H1 (cell line): ENCODE measurements at regions not wholly inside any gene's neighbourhood (a gene's known extent, or its start where the extent isn't known, plus 50 kb on each side); places are given as distances from the start of the nearest gene placed in this dataset.

Source experiments
- CTCF ChIA-PET: fragments of 300-600 bp; sonication (Branson Sonifier 250); formaldehyde crosslinking; loops from one replicate; lab custom pipeline; 2021; ENCODE audit not compliant: partially characterized antibody; lab: Charles Lee
- POLR2A ChIA-PET: fragments of 300-600 bp; sonication (Branson Sonifier 250); formaldehyde crosslinking; loops from one replicate; lab custom pipeline; 2021; ENCODE audit warnings: inconsistent platforms; ENCODE audit not compliant: partially characterized antibody; lab: Charles Lee
- DNase-seq, 2 experiments: peaks; one replicate each; pipeline versions ENCODE4 v3.0.0 to v3.0.0-alpha.2; 2010 to 2022; ENCODE audit warnings: low spot score in 2 of 2, low read depth in 1 of 2, mixed read lengths in 1 of 2
- FAIRE-seq: peaks from 2 replicates; lab custom pipeline; 2011; peaks lifted over from hg19 to GRCh38; lab: Jason Lieb, UNC
- H2AFZ ChIP-seq: 2 replicates; pipeline ENCODE4 v1.8.1; 2012; ENCODE audit warnings: low read length, inconsistent platforms
- H2AK5ac ChIP-seq: 2 replicates; pipeline ENCODE4 v1.6.1; 2013; ENCODE audit warnings: low read depth, low read length
- H2BK120ac ChIP-seq: replicated peaks from 2 replicates; pipeline ENCODE3; 2013; ENCODE audit warnings: low read depth, low read length, inconsistent platforms
- H2BK12ac ChIP-seq: 2 replicates; pipeline ENCODE4 v1.6.1; 2013; ENCODE audit warnings: low read depth, low read length
- H2BK15ac ChIP-seq: 2 replicates; pipeline ENCODE4 v1.6.1; 2013; ENCODE audit warnings: low read length
- H2BK20ac ChIP-seq: 2 replicates; pipeline ENCODE4 v1.6.1; 2013; ENCODE audit warnings: low read length
- H2BK5ac ChIP-seq: 2 replicates; pipeline ENCODE4 v1.6.1; 2013; ENCODE audit warnings: low read depth, low read length
- H3K14ac ChIP-seq: 2 replicates; pipeline ENCODE4 v1.6.1; 2013; ENCODE audit warnings: inconsistent platforms; ENCODE audit not compliant: insufficient read length
- H3K18ac ChIP-seq: 2 replicates; pipeline ENCODE4 v1.6.1; 2013; ENCODE audit warnings: low read length; ENCODE audit errors: extremely low read depth
- H3K23ac ChIP-seq: 2 replicates; pipeline ENCODE4 v1.6.1; 2013; ENCODE audit warnings: inconsistent platforms; ENCODE audit not compliant: insufficient read length
- H3K23me2 ChIP-seq: 2 replicates; pipeline ENCODE4 v1.6.1; 2013; ENCODE audit warnings: low read depth, low read length
- H3K27ac ChIP-seq: 2 replicates; pipeline ENCODE4 v1.6.1; 2011; ENCODE audit warnings: low read depth, low read length, inconsistent platforms
- H3K27me3 ChIP-seq, 4 experiments: replicated peaks in 1 of 4; 1 replicate in 1 of 4; 2 replicates in 3 of 4; pipeline versions ENCODE4 v1.6.1 to v1.8.1; 2011 to 2013; ENCODE audit warnings: low read length in 3 of 4, mild to moderate bottlenecking in 3 of 4, inconsistent platforms in 2 of 4, mixed read lengths in 2 of 4, moderate library complexity in 1 of 4; ENCODE audit not compliant: control insufficient read depth in 3 of 4, insufficient read depth in 3 of 4; ENCODE audit errors: extremely low read depth in 1 of 4
- H3K36me3 ChIP-seq, 4 experiments: 2 replicates each; pipeline versions ENCODE4 v1.6.1 to v1.8.1; 2011 to 2013; ENCODE audit warnings: mild to moderate bottlenecking in 4 of 4, low read length in 3 of 4, moderate library complexity in 2 of 4, control low read depth in 1 of 4, inconsistent platforms in 1 of 4; ENCODE audit not compliant: insufficient read depth in 4 of 4, control insufficient read depth in 2 of 4
- H3K4ac ChIP-seq: replicated peaks from 2 replicates; pipeline ENCODE3; 2013; ENCODE audit warnings: low read length, low read depth, mixed read lengths, inconsistent platforms; ENCODE audit not compliant: insufficient read length
- H3K4me1 ChIP-seq, 4 experiments: replicated peaks in 1 of 4; 1 replicate in 1 of 4; 2 replicates in 3 of 4; pipeline versions ENCODE4 v1.6.1 to v1.8.1; 2011 to 2013; ENCODE audit warnings: low read length in 3 of 4, inconsistent platforms in 2 of 4, mixed read lengths in 1 of 4; ENCODE audit not compliant: insufficient read depth in 4 of 4, control insufficient read depth in 3 of 4
- H3K4me2 ChIP-seq, 2 experiments: 2 replicates each; pipeline versions ENCODE4 v1.6.1 to v1.8.1; 2011 to 2013; ENCODE audit warnings: low read depth in 2 of 2, low read length in 2 of 2, control low read depth in 1 of 2, inconsistent platforms in 1 of 2, mild to moderate bottlenecking in 1 of 2; ENCODE audit not compliant: insufficient read depth in 1 of 2
- H3K4me3 ChIP-seq, 4 experiments: fragments of 200-600, 300-600 bp in 1 of 4; sonication (generic), shearing (Covaris generic), sonication (Bioruptor Twin) in 1 of 4; 2 replicates each; pipeline versions ENCODE4 v1.5.1 to v1.8.1; 2011 to 2016; ENCODE audit warnings: low read length in 4 of 4, low read depth in 3 of 4, control low read depth in 2 of 4, inconsistent platforms in 2 of 4, mild to moderate bottlenecking in 2 of 4, mixed read lengths in 1 of 4, moderate library complexity in 1 of 4; ENCODE audit not compliant: insufficient read depth in 2 of 4; ENCODE audit errors: extremely low read depth in 1 of 4
- H3K56ac ChIP-seq: replicated peaks from 2 replicates; pipeline ENCODE3; 2013; ENCODE audit warnings: low read depth, mild to moderate bottlenecking, mixed read lengths, low read length, inconsistent platforms; ENCODE audit not compliant: insufficient read length
- H3K79me1 ChIP-seq: 2 replicates; pipeline ENCODE4 v1.6.1; 2013; ENCODE audit warnings: low read depth, low read length, control low read depth
- H3K79me2 ChIP-seq, 2 experiments: 2 replicates each; pipeline versions ENCODE4 v1.6.1 to v1.8.1; 2012 to 2013; ENCODE audit warnings: low read length in 2 of 2, mild to moderate bottlenecking in 2 of 2, inconsistent platforms in 1 of 2; ENCODE audit not compliant: insufficient read depth in 2 of 2, control insufficient read depth in 1 of 2
- H3K9ac ChIP-seq, 4 experiments: replicated peaks in 1 of 4; 1 replicate in 1 of 4; 2 replicates in 3 of 4; pipeline versions ENCODE4 v1.6.1 to v1.8.1; 2011 to 2013; ENCODE audit warnings: low read depth in 3 of 4, low read length in 3 of 4, control low read depth in 2 of 4, mild to moderate bottlenecking in 2 of 4, moderate library complexity in 2 of 4, inconsistent platforms in 1 of 4; ENCODE audit errors: extremely low read depth in 1 of 4
- H3K9me3 ChIP-seq, 2 experiments: 2 replicates each; pipeline versions ENCODE4 v1.6.1 to v1.8.1; 2012 to 2013; ENCODE audit warnings: mild to moderate bottlenecking in 2 of 2, moderate library complexity in 2 of 2, control low read depth in 1 of 2, inconsistent platforms in 1 of 2, low read depth in 1 of 2, low read length in 1 of 2, mixed read lengths in 1 of 2; ENCODE audit not compliant: insufficient read depth in 2 of 2
- H4K20me1 ChIP-seq, 2 experiments: replicated peaks in 1 of 2; 2 replicates each; pipeline versions ENCODE3 to v1.8.1; 2011 to 2013; ENCODE audit warnings: inconsistent platforms in 2 of 2, low read length in 2 of 2, mild to moderate bottlenecking in 1 of 2; ENCODE audit not compliant: insufficient read depth in 2 of 2, control insufficient read depth in 1 of 2
- H4K5ac ChIP-seq: 2 replicates; pipeline ENCODE4 v1.6.1; 2013; ENCODE audit warnings: low read length, low read depth, mixed read lengths, inconsistent platforms; ENCODE audit not compliant: insufficient read length
- H4K8ac ChIP-seq: 2 replicates; pipeline ENCODE4 v1.8.0; 2013; ENCODE audit warnings: mild to moderate bottlenecking, moderate library complexity, low read length, inconsistent platforms; ENCODE audit not compliant: insufficient read depth; ENCODE audit errors: extremely low read depth
- H4K91ac ChIP-seq: replicated peaks from 2 replicates; pipeline ENCODE3; 2013; ENCODE audit warnings: low read length, mixed read lengths, inconsistent platforms; ENCODE audit not compliant: insufficient read length
- ASH2L ChIP-seq: fragments of 200-600, 300-600 bp; sonication (generic); IDR thresholded peaks from one replicate; pipeline ENCODE4 v1.7.1; 2017; ENCODE audit warnings: low read length
- CREB1 ChIP-seq: IDR thresholded peaks from 2 replicates; pipeline ENCODE4 v1.6.1; 2012; ENCODE audit warnings: inconsistent platforms
- FOSL1 ChIP-seq: IDR thresholded peaks from 2 replicates; pipeline ENCODE4 v1.6.1; 2011; ENCODE audit warnings: mild to moderate bottlenecking, low read depth, low read length, moderate library complexity; ENCODE audit not compliant: insufficient read depth
- HDAC6 ChIP-seq: IDR thresholded peaks from one replicate; pipeline ENCODE4 v1.7.1; 2012; ENCODE audit warnings: low read depth, mild to moderate bottlenecking, inconsistent platforms, low read length, moderate library complexity
- MAFK ChIP-seq: IDR thresholded peaks from 2 replicates; pipeline ENCODE4 v1.6.1; 2012; ENCODE audit warnings: low read depth, mild to moderate bottlenecking, improper control_type of control experiment, low read length
- POLR2AphosphoS5 ChIP-seq: IDR thresholded peaks from 2 replicates; pipeline ENCODE4 v1.6.1; 2011; ENCODE audit warnings: low read depth, low read length
- RBBP5 ChIP-seq: IDR thresholded peaks from 2 replicates; pipeline ENCODE4 v1.7.1; 2012; ENCODE audit warnings: low read depth, mild to moderate bottlenecking, inconsistent platforms, low read length, moderate library complexity, borderline replicate concordance
- RFX5 ChIP-seq: IDR thresholded peaks from 2 replicates; pipeline ENCODE4 v1.6.1; 2011; ENCODE audit warnings: low read depth, low read length, improper control_type of control experiment, borderline replicate concordance
- SIN3A ChIP-seq, 2 experiments: IDR thresholded peaks in 1 of 2; conservative IDR thresholded peaks in 1 of 2; 2 replicates each; pipeline ENCODE4 v1.6.1; 2011 to 2012; ENCODE audit warnings: low read length in 2 of 2, improper control_type of control experiment in 1 of 2, low read depth in 1 of 2, mild to moderate bottlenecking in 1 of 2
- TAF7 ChIP-seq: optimal IDR thresholded peaks from 2 replicates; pipeline ENCODE3; 2011; ENCODE audit warnings: low read depth, mild to moderate bottlenecking, inconsistent platforms, low read length, moderate library complexity, borderline replicate concordance
- WGBS, 2 experiments: shearing (Covaris generic) in 1 of 2; methylation state at CpG; one replicate each; pipeline versions ENCODE4 v1.1.6 to v1.1.7; 2013 to 2015; ENCODE audit warnings: low lambda C conversion rate in 2 of 2, mixed read lengths in 2 of 2, inconsistent platforms in 1 of 2, low coverage in 1 of 2, missing lambda C conversion rate in 1 of 2; ENCODE audit not compliant: insufficient replicate concordance in 2 of 2, insufficient coverage in 1 of 2, insufficient read length in 1 of 2; ENCODE audit errors: extremely low coverage in 1 of 2, missing lambda C conversion rate in 1 of 2; 5-methylcytosine and 5-hydroxymethylcytosine counted together

- WGBS, 2 experiments = 90% methylated on average over 2 of the region's 2 CpGs; no CpG with 5 or more reads in 1 of the 2 experiments
- H2BK15ac ChIP-seq = no peak overlapping the region
- no peak overlapping the region for H3K4me3 ChIP-seq
- peaks cover 0 to 11% of the 10 kb centered on the region in 2 experiments; a peak in 3 of 4 replicates for H3K9me3 ChIP-seq
- no peak for FAIRE-seq
- CTCF ChIA-PET = no interaction called here
- H3K79me2 ChIP-seq = no peaks in the 10 kb centered on the region
- no peak overlapping the region for H2BK120ac ChIP-seq
- H3K9ac ChIP-seq = no peak overlapping the region
- no peak overlapping the region for H2AK5ac ChIP-seq
- H3K56ac ChIP-seq = no peak overlapping the region
- H3K4ac ChIP-seq = no peak overlapping the region
- no peaks in the 10 kb centered on the region for H3K36me3 ChIP-seq
- POLR2A ChIA-PET = interaction anchor here (1.3 kb wide), 1 partner anchor 11 kb away, joined by 4 read pairs; no protein-coding TSS in a partner anchor
- no peak overlapping the region for H2BK20ac ChIP-seq
- no peak overlapping the region for H4K5ac ChIP-seq
- no peaks in the 10 kb centered on the region for H3K79me1 ChIP-seq
- no peak for DNase-seq
- peaks cover 0 to 1% (median 0%) of the 10 kb centered on the region in 4 experiments; a peak in 1 of 7 replicates for H3K27me3 ChIP-seq
- no peaks in the 10 kb centered on the region for H3K23me2 ChIP-seq
- H3K18ac ChIP-seq = no peak overlapping the region
- no peak overlapping the region for H3K27ac ChIP-seq
- no peak overlapping the region for H3K23ac ChIP-seq
- H2AFZ ChIP-seq = no peak overlapping the region
- H3K4me2 ChIP-seq = no peak overlapping the region
- H4K8ac ChIP-seq = no peak overlapping the region
- H2BK5ac ChIP-seq = no peak overlapping the region
- H4K91ac ChIP-seq = no peak overlapping the region
- no peak overlapping the region for H3K14ac ChIP-seq
- H2BK12ac ChIP-seq = no peak overlapping the region
- H4K20me1 ChIP-seq = no peaks in the 10 kb centered on the region
- TF ChIP-seq RBBP5 (no peak), CREB1 (no peak), ASH2L (no peak), FOSL1 (no peak), MAFK (no peak), SIN3A (conservative IDR thresholded peaks at IDR 0.05 in 1 of 2, IDR thresholded peaks at IDR 0.05 in 1 of 2; ENCODE audit: low read depth in 1 of 2, low read length in 2 of 2) (no peak), POLR2AphosphoS5 (no peak), RFX5 (no peak), TAF7 (no peak), HDAC6 (no peak)
- no peaks in the 10 kb centered on the region for H3K4me1 ChIP-seq
Observed at GRCh38 chr15:81449836-81450474, 75.9 kb upstream of the TMC3 start.
